Effector memory CD4-positive, alpha-beta T cell (primary cell): ENCODE measurements at regions not wholly inside any gene's neighbourhood (a gene's known extent, or its start where the extent isn't known, plus 50 kb on each side); places are given as distances from the start of the nearest gene placed in this dataset.

Source experiments
- DNase-seq, 3 donors: peaks; one replicate each; pipeline ENCODE4 v3.0.0-alpha.2; 2020
- H3K27ac ChIP-seq: 2 replicates; pipeline ENCODE4 v1.7.0; 2013; ENCODE audit warnings: mild to moderate bottlenecking, low read length, moderate library complexity; ENCODE audit not compliant: insufficient read depth, poor library complexity, severe bottlenecking
- H3K27me3 ChIP-seq: replicated peaks from 2 replicates; pipeline ENCODE4 v1.7.0; 2013; ENCODE audit warnings: mild to moderate bottlenecking, low read length; ENCODE audit not compliant: insufficient read depth, control insufficient read depth, poor library complexity, severe bottlenecking
- H3K36me3 ChIP-seq: 2 replicates; pipeline ENCODE4 v1.7.0; 2013; ENCODE audit warnings: mild to moderate bottlenecking, low read length, moderate library complexity; ENCODE audit not compliant: control insufficient read depth, insufficient read depth
- H3K4me1 ChIP-seq: 2 replicates; pipeline ENCODE4 v1.7.0; 2013; ENCODE audit warnings: low read length, mild to moderate bottlenecking; ENCODE audit not compliant: control insufficient read depth, insufficient read depth, poor library complexity, severe bottlenecking
- H3K4me3 ChIP-seq: 2 replicates; pipeline ENCODE4 v1.7.0; 2013; ENCODE audit warnings: low read length, low read depth, mild to moderate bottlenecking; ENCODE audit not compliant: insufficient read depth, poor library complexity, severe bottlenecking
- H3K9me3 ChIP-seq: 2 replicates; pipeline ENCODE4 v1.7.0; 2013; ENCODE audit warnings: mild to moderate bottlenecking, low read length, moderate library complexity; ENCODE audit not compliant: control insufficient read depth

- Histone ChIP-seq H3K4me1 (no peaks in the 10 kb centered on the region), H3K4me3 (no peak overlapping the region)
- no peak for DNase-seq
These were observed 295.4 kb downstream of the CSNK1G3 start for GRCh38 chr5:123807177-123807945.

GRCh38 chr5:123806644-123807043 lies 294.7 kb downstream of the CSNK1G3 start:
- H3K4me3 ChIP-seq, result no peak overlapping the region
- DNase-seq, result no peak
- no peak overlapping the region for H3K27ac ChIP-seq
- no peaks in the 10 kb centered on the region for H3K9me3 ChIP-seq
- no peaks in the 10 kb centered on the region for H3K27me3 ChIP-seq
- no peaks in the 10 kb centered on the region for H3K4me1 ChIP-seq
- no peaks in the 10 kb centered on the region for H3K36me3 ChIP-seq

More at GRCh38 chr5:123807177-123807945, 295.4 kb downstream of the CSNK1G3 start:
- Histone ChIP-seq H3K27me3 (no peaks in the 10 kb centered on the region), H3K27ac (no peak overlapping the region), H3K9me3 (no peaks in the 10 kb centered on the region), H3K36me3 (no peaks in the 10 kb centered on the region)

GRCh38 chr5:123805300-123805699 lies 293.3 kb downstream of the CSNK1G3 start:
- H3K4me1 ChIP-seq, result no peaks in the 10 kb centered on the region
- H3K9me3 ChIP-seq, result no peaks in the 10 kb centered on the region
- no peaks in the 10 kb centered on the region for H3K36me3 ChIP-seq
- no peak overlapping the region for H3K27ac ChIP-seq
- DNase-seq, result no peak
- no peaks in the 10 kb centered on the region for H3K27me3 ChIP-seq
- no peak overlapping the region for H3K4me3 ChIP-seq

GRCh38 chr5:123803359-123803758 lies 291.4 kb downstream of the CSNK1G3 start:
- Histone ChIP-seq H3K27ac (no peak overlapping the region), H3K4me1 (no peaks in the 10 kb centered on the region), H3K27me3 (no peaks in the 10 kb centered on the region), H3K36me3 (no peaks in the 10 kb centered on the region), H3K9me3 (no peaks in the 10 kb centered on the region), H3K4me3 (no peak overlapping the region)
- DNase-seq, result no peak

GRCh38 chr5:123802298-123802951 lies 290.4 kb downstream of the CSNK1G3 start:
- no peak for DNase-seq
- H3K9me3 ChIP-seq, result no peaks in the 10 kb centered on the region

GRCh38 chr5:123800640-123801039 lies 288.7 kb downstream of the CSNK1G3 start:
- no peak overlapping the region for H3K4me3 ChIP-seq

More at GRCh38 chr5:123802298-123802951, 290.4 kb downstream of the CSNK1G3 start:
- H3K27me3 ChIP-seq, result no peaks in the 10 kb centered on the region
- no peaks in the 10 kb centered on the region for H3K36me3 ChIP-seq
- H3K4me1 ChIP-seq, result no peaks in the 10 kb centered on the region
- no peak overlapping the region for H3K4me3 ChIP-seq
- no peak overlapping the region for H3K27ac ChIP-seq

GRCh38 chr5:123795688-123796087 lies 283.7 kb downstream of the CSNK1G3 start:
- Histone ChIP-seq H3K27ac (no peak overlapping the region), H3K36me3 (no peaks in the 10 kb centered on the region), H3K4me3 (no peak overlapping the region), H3K4me1 (no peaks in the 10 kb centered on the region), H3K27me3 (no peaks in the 10 kb centered on the region), H3K9me3 (no peaks in the 10 kb centered on the region)
- DNase-seq, result no peak

More at GRCh38 chr5:123800640-123801039, 288.7 kb downstream of the CSNK1G3 start:
- Histone ChIP-seq H3K4me1 (no peaks in the 10 kb centered on the region), H3K36me3 (no peaks in the 10 kb centered on the region), H3K27me3 (no peaks in the 10 kb centered on the region), H3K9me3 (no peaks in the 10 kb centered on the region), H3K27ac (no peak overlapping the region)
- DNase-seq, result no peak

- H3K27ac ChIP-seq, result no peak overlapping the region
- no peak for DNase-seq
- H3K4me1 ChIP-seq, result no peaks in the 10 kb centered on the region
- H3K27me3 ChIP-seq, result no peaks in the 10 kb centered on the region
- H3K9me3 ChIP-seq, result no peaks in the 10 kb centered on the region
- H3K4me3 ChIP-seq, result no peak overlapping the region
- H3K36me3 ChIP-seq, result no peaks in the 10 kb centered on the region
These were observed 278.2 kb downstream of the CSNK1G3 start for GRCh38 chr5:123790226-123790625.

- no peaks in the 10 kb centered on the region for H3K36me3 ChIP-seq
- DNase-seq, result no peak
- no peak overlapping the region for H3K4me3 ChIP-seq
- H3K27me3 ChIP-seq, result no peaks in the 10 kb centered on the region
- no peaks in the 10 kb centered on the region for H3K9me3 ChIP-seq
- no peak overlapping the region for H3K27ac ChIP-seq
- H3K4me1 ChIP-seq, result no peaks in the 10 kb centered on the region
These were observed 275.7 kb downstream of the CSNK1G3 start for GRCh38 chr5:123787635-123788034.

- DNase-seq, result no peak
- H3K4me1 ChIP-seq, result no peaks in the 10 kb centered on the region
- no peaks in the 10 kb centered on the region for H3K9me3 ChIP-seq
- H3K27me3 ChIP-seq, result no peaks in the 10 kb centered on the region
- H3K4me3 ChIP-seq, result no peak overlapping the region
- no peak overlapping the region for H3K27ac ChIP-seq
- no peaks in the 10 kb centered on the region for H3K36me3 ChIP-seq
These were observed 275.2 kb downstream of the CSNK1G3 start for GRCh38 chr5:123787136-123787535.
